BLaER1 (cell line): ENCODE measurements at regions not wholly inside any gene's neighbourhood (a gene's known extent, or its start where the extent isn't known, plus 50 kb on each side); places are given as distances from the start of the nearest gene placed in this dataset.

Experiments
- H3K27ac ChIP-seq: shearing (Covaris generic); formaldehyde crosslinking; 2 replicates; pipeline ENCODE4 v1.8.1; 2022
- H3K27me3 ChIP-seq: shearing (Covaris generic); formaldehyde crosslinking; 2 replicates; pipeline ENCODE4 v1.8.1; 2022
- H3K36me3 ChIP-seq: shearing (Covaris generic); formaldehyde crosslinking; 2 replicates; pipeline ENCODE4 v1.8.1; 2022
- H3K4me1 ChIP-seq: shearing (Covaris generic); formaldehyde crosslinking; 2 replicates; pipeline ENCODE4 v1.8.1; 2022
- H3K4me2 ChIP-seq: shearing (Covaris generic); formaldehyde crosslinking; 2 replicates; pipeline ENCODE4 v1.8.1; 2022
- H3K4me3 ChIP-seq: shearing (Covaris generic); formaldehyde crosslinking; 2 replicates; pipeline ENCODE4 v1.8.1; 2022
- H3K9ac ChIP-seq: shearing (Covaris generic); formaldehyde crosslinking; 2 replicates; pipeline ENCODE4 v1.8.1; 2022
- H3K9me3 ChIP-seq: shearing (Covaris generic); formaldehyde crosslinking; 2 replicates; pipeline ENCODE4 v1.8.1; 2022
- H4K20me1 ChIP-seq: shearing (Covaris generic); formaldehyde crosslinking; 2 replicates; pipeline ENCODE4 v1.8.1; 2022
- Cebpa-rat ChIP-seq: shearing (Covaris generic); IDR thresholded peaks from 2 replicates; pipeline ENCODE4 v1.8.1; 2022

DNA sequence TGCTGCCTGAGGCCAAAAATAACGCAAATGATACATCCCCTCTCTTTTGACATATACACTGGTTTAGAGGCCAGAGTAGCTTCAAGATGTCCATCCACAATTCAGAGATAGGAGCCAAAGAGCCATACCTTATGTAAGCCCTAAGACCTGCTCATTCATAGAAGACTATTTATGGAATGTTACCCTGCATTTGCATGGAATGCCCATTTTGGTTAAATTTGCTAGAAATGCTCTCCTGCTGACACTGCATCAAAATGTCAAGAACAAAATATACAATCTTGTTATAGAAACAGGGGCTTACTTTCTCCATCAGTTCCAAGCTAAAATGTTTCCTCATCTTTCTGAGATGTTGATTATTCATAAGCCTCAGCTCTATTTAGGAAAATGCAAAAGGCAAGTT is 183.3 kb upstream of the CDKN3 start:
- H3K27me3 ChIP-seq: peaks cover under 1% of the 10 kb centered on the region; the same call in 1 of the 2 replicates
- no peak overlapping the region for H3K4me3 ChIP-seq
- H3K4me2 ChIP-seq: no peak overlapping the region
- no peaks in the 10 kb centered on the region for H3K36me3 ChIP-seq
- no peak for TF ChIP-seq Cebpa-rat
- no peak overlapping the region for H3K9ac ChIP-seq
- H3K4me1 ChIP-seq: no peaks in the 10 kb centered on the region
- no peaks in the 10 kb centered on the region for H4K20me1 ChIP-seq
- no peak overlapping the region for H3K27ac ChIP-seq
- H3K9me3 ChIP-seq: no peaks in the 10 kb centered on the region

DNA sequence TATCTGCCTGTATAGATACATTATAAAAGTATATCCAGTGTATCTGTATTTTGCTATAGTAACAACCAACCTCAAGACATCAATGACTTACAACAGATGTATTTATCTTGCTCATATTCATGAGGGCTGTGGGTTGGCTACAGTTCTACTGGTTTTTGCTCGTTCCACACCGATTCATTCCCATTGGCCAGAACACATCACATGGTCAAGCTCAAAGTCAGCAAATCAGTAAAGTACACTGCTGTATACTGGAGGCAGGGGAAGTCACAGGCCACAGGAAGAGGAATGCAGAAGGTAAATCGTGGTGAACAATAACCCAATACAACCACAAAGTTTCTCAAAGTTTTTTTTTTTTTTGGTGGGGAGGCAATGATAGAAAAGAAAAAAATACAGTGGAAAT is 180.0 kb upstream of the CDKN3 start:
- H3K4me1 ChIP-seq: peaks cover 11% of the 10 kb centered on the region; the same call in 1 of the 2 replicates
- H3K9ac ChIP-seq: no peak overlapping the region
- no peak for TF ChIP-seq Cebpa-rat
- no peak overlapping the region for H3K4me2 ChIP-seq
- no peaks in the 10 kb centered on the region; the same call in 1 of the 2 replicates for H3K9me3 ChIP-seq
- H3K27ac ChIP-seq: no peak overlapping the region
- no peaks in the 10 kb centered on the region for H3K36me3 ChIP-seq
- peaks cover 26% of the 10 kb centered on the region for H3K27me3 ChIP-seq
- H4K20me1 ChIP-seq: no peaks in the 10 kb centered on the region
- H3K4me3 ChIP-seq: no peak overlapping the region

DNA sequence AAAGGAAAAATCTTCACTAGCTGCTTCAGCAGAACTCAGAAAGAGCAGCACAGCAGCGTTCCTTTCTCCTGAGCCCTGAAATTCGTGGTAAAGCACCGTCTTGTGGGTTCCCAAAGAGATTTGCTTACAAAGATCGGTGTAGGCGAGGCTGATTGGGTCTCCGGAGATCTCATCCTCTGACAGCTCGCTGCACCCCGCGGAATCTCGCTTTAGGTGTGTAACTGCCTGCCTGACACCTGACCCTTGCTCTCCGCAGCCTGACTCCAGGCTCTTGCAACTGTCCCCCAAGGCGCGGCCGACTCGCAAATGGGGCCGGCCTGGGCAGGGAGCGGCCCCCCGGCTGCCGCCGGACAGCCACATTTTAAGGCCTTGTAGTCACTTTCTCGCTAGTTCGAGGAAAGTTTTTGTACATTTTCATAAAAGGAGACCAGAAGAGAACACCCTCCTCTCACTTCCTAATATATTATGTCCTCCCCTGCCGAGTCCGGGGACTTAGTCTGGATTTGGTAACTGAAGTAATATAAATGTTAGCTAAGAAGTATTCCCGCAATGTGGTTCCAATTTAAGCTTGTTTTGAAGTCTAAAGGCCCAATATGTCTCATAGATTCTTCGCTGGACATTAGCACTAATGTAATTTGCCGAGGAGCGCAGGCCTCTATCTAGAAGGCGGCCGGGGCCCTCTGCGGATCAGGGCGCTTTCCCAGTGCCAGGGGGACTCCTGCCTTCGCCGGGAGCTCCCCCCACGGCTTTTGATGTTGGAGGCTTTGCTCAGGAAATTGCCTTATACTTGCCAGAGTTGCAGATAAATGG is 177.3 kb upstream of the CDKN3 start:
- Histone ChIP-seq H3K27me3 (peaks cover 26% of the 10 kb centered on the region), H3K4me2 (peak overlapping the region; percentile 63), H3K4me3 (peak overlapping the region; percentile 40), H3K27ac (no peak overlapping the region), H4K20me1 (no peaks in the 10 kb centered on the region), H3K9me3 (no peaks in the 10 kb centered on the region; the same call in 1 of the 2 replicates), H3K4me1 (peaks cover 11% of the 10 kb centered on the region; the same call in 1 of the 2 replicates), H3K9ac (no peak overlapping the region), H3K36me3 (no peaks in the 10 kb centered on the region)
- TF ChIP-seq Cebpa-rat: no peak

DNA sequence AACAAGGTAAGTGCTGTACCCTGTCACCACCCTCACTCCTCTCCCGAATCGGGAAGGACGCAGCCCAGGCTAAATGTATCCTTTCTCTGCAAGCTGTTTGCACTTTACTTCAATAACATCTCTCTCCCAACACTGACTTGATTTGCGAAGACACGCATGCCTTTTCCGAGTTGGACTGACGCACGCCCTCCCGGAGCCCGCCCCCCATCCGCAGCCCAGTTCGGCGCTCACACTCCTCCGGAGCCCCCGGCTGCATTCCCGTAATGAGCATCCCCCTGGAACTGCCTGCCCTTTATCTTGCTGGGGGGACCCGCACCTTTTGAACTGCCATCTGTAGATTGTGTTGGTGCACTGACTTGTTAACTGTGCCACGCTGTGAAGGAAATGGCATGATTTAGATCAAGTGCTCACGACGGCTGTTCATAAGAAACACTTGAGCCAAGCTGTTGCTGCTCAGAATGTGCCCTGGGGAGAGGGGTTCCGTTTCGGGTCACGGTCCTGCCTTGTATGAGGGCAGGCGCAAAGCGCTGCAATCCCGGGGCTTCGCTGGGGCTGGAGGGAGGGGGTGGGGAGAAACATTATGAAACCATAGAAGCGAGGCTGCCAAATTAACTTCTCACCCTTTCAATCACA is 176.6 kb upstream of the CDKN3 start:
- Histone ChIP-seq H3K4me3 (peak overlapping the region; percentile 40), H3K4me1 (peaks cover 11% of the 10 kb centered on the region; the same call in 1 of the 2 replicates), H3K4me2 (peak overlapping the region; percentile 63), H3K9me3 (no peaks in the 10 kb centered on the region; the same call in 1 of the 2 replicates), H4K20me1 (no peaks in the 10 kb centered on the region), H3K36me3 (no peaks in the 10 kb centered on the region), H3K9ac (no peak overlapping the region), H3K27me3 (peaks cover 26% of the 10 kb centered on the region), H3K27ac (no peak overlapping the region)
- TF ChIP-seq Cebpa-rat: no peak

DNA sequence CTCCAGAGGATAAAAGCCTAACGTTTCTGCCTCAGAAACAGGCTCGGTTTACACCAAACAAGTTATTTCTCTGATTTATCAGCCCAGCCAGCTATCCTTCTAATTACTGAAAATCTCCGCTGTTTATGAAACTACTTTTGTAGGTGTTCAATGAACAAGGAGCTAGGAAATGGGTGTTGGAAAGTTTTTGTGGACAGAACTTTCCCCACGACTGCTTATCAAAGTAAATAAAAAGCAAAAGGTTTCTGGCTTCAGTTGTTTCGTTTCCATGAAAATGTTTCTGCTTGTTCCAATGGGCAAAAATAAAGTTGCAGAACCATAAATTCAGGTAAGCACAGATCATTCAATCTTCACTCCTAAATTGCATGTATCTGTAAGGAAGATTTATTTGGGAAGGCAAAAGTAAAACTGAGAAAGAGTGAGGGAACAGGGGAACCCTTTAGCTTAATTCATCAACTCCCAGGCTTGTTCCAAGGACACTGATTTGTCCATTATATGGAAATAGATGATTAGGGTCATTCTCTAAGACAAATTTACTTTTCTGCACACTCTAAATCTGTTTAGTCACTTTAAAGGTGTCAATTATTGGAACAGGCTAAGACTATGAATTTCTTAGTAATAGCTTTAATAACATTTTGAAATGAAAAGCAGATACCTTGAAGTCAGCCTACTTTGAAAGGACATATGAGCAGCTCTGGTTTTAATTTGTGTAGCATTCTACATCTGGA is 175.9 kb upstream of the CDKN3 start:
- no peaks in the 10 kb centered on the region for H3K36me3 ChIP-seq
- no peak overlapping the region for H3K9ac ChIP-seq
- no peak overlapping the region for H3K27ac ChIP-seq
- no peaks in the 10 kb centered on the region for H4K20me1 ChIP-seq
- peaks cover 26% of the 10 kb centered on the region for H3K27me3 ChIP-seq
- H3K4me3 ChIP-seq: peak overlapping the region; percentile 40; the same call in 1 of the 2 replicates
- peak overlapping the region; percentile 63 for H3K4me2 ChIP-seq
- no peak for TF ChIP-seq Cebpa-rat
- no peaks in the 10 kb centered on the region; the same call in 1 of the 2 replicates for H3K9me3 ChIP-seq
- peaks cover 11% of the 10 kb centered on the region; the same call in 1 of the 2 replicates for H3K4me1 ChIP-seq

DNA sequence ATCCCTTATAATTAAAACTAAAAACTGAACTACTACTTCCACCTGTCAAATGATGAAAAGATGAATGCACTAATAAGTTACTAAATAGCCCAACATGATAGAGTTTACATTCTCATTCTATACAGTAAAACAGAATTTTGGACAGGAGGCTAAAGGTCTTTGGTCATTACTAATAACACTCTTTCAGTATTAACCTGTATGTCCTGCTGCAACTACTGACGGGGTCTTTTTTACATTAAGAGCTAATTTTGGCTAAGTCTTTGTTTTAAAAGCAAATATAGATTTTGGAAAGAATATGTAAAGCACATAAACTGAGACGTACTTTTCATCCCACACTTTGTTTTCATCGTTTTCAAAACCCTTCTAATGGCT is 175.4 kb upstream of the CDKN3 start:
- no peaks in the 10 kb centered on the region for H4K20me1 ChIP-seq
- no peaks in the 10 kb centered on the region; the same call in 1 of the 2 replicates for H3K9me3 ChIP-seq
- peaks cover 26% of the 10 kb centered on the region for H3K27me3 ChIP-seq
- peaks cover 11% of the 10 kb centered on the region; the same call in 1 of the 2 replicates for H3K4me1 ChIP-seq
- H3K36me3 ChIP-seq: no peaks in the 10 kb centered on the region
- no peak overlapping the region for H3K27ac ChIP-seq
- no peak overlapping the region for H3K4me2 ChIP-seq
- TF ChIP-seq Cebpa-rat: no peak
- no peak overlapping the region for H3K9ac ChIP-seq
- no peak overlapping the region for H3K4me3 ChIP-seq

DNA sequence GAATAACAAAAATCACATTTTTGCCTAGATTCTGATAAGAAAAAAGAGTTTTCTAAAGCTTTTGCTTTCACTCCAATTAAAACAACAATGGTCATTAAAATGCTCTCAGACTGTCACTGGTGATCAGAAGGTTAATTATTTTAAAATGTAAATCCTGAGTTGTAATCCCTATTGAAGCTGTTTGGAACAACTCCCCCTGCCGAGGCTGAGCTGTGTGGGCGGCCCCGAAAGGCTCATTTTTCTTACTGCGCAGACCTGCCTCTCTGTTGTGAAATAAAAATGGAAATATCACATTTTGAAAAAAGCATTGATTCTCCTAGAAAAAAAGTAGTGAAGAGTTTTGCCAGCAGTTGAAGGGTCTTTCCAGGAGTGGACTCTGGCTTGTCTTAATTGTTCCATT is 174.8 kb upstream of the CDKN3 start:
- Histone ChIP-seq H3K4me3 (no peak overlapping the region), H3K27me3 (peaks cover 26% of the 10 kb centered on the region), H3K36me3 (no peaks in the 10 kb centered on the region), H3K4me2 (no peak overlapping the region), H4K20me1 (no peaks in the 10 kb centered on the region), H3K27ac (no peak overlapping the region), H3K4me1 (peaks cover 11% of the 10 kb centered on the region; the same call in 1 of the 2 replicates), H3K9me3 (no peaks in the 10 kb centered on the region; the same call in 1 of the 2 replicates), H3K9ac (no peak overlapping the region)
- TF ChIP-seq Cebpa-rat: no peak

DNA sequence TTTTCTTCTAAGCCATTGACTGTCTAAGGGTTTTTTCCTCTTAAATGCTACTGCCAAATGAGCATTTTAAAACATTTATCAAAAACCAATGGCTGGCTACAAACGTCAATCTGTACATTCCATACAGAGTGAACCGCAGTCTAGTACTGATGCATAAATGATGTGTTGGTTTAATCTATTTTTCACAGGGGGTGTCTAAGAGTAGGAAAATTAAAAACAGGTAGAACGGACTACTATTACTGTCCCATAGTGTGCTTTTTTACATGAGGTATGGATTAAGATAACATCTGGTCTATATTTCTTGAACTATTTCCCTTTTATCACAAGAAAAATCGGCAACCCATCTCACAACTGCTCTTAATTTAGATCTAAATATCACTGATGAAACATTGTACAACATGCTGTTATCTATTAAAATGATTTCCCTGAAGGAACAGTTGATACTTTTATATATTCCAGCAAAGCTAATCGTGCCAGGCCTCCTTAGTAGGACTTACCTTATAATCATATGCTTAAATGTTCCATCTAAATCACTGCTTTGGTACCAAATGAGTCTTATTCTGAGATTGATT is 172.9 kb upstream of the CDKN3 start:
- Histone ChIP-seq H4K20me1 (no peaks in the 10 kb centered on the region), H3K9ac (no peak overlapping the region), H3K4me1 (peaks cover 11% of the 10 kb centered on the region; the same call in 1 of the 2 replicates), H3K27ac (no peak overlapping the region), H3K4me3 (no peak overlapping the region), H3K36me3 (no peaks in the 10 kb centered on the region), H3K4me2 (no peak overlapping the region), H3K9me3 (no peaks in the 10 kb centered on the region; the same call in 1 of the 2 replicates), H3K27me3 (peaks cover 22% of the 10 kb centered on the region)
- TF ChIP-seq Cebpa-rat: no peak

DNA sequence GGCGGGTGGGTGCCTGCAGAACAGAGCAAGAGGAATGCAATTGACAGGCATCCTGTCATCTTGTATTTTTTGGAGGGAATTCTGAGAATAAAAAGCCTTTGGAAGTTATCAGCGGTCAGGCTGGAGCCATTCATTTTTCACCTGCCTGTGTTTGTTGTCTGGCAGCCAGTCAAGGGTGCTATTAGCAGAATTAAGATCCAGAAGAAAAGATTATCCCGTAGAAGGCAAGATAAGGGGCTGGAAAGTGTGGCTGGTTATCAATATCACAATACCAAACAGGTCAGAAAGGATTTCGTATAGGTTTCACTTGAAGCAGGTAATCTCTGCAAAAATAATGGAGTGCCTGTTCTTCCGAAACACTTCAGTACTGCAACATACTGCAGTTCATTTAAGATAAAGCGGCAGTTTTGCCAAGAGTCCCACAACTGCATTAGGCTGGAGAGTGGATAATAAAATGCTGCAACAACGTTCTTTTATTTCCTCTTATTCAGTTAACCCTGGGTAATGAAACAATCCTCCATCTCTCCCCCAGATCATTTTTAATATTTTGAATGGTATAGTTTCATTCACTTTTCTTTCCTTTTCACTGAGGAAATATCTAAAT is 171.2 kb upstream of the CDKN3 start:
- H3K27me3 ChIP-seq: peaks cover 6% of the 10 kb centered on the region; the same call in 1 of the 2 replicates
- no peaks in the 10 kb centered on the region for H3K9me3 ChIP-seq
- H3K4me3 ChIP-seq: no peak overlapping the region
- H3K36me3 ChIP-seq: no peaks in the 10 kb centered on the region
- H4K20me1 ChIP-seq: no peaks in the 10 kb centered on the region
- no peak overlapping the region for H3K27ac ChIP-seq
- no peak overlapping the region for H3K9ac ChIP-seq
- no peak overlapping the region for H3K4me2 ChIP-seq
- 0 out of 2 replicates have a peak, but pooled peaks cover 3% of the 10 kb centered on the region for H3K4me1 ChIP-seq
- TF ChIP-seq Cebpa-rat: no peak
